HG03571 (cell line): ENCODE measurements at regions not wholly inside any gene's neighbourhood (a gene's known extent, or its start where the extent isn't known, plus 50 kb on each side); places are given as distances from the start of the nearest gene placed in this dataset.
"Not testable (repeated sequence)": the region's sequence is repeated elsewhere in the genome, so short reads cannot be mapped to it uniquely, and the experiment has no call there.

Experiments
- ATAC-seq: cut with Tn5 transposase; IDR thresholded peaks from one replicate; pipeline ENCODE4 v1.9.1; 2021; ENCODE audit not compliant: unreplicated experiment

GRCh38 chr2:53381271-53381670 lies 386.3 kb upstream of the CHAC2 start:
- no peak for ATAC-seq

GRCh38 chr2:53379547-53379946 lies 388.1 kb upstream of the CHAC2 start:
- no peak for ATAC-seq

GRCh38 chr2:53378791-53379190 lies 388.8 kb upstream of the CHAC2 start:
- ATAC-seq: no peak

- ATAC-seq: no peak
Measured at GRCh38 chr2:53373126-53373525, 394.5 kb upstream of the CHAC2 start.

- no peak for ATAC-seq
Measured at GRCh38 chr2:53366543-53366942, 401.1 kb upstream of the CHAC2 start.

DNA sequence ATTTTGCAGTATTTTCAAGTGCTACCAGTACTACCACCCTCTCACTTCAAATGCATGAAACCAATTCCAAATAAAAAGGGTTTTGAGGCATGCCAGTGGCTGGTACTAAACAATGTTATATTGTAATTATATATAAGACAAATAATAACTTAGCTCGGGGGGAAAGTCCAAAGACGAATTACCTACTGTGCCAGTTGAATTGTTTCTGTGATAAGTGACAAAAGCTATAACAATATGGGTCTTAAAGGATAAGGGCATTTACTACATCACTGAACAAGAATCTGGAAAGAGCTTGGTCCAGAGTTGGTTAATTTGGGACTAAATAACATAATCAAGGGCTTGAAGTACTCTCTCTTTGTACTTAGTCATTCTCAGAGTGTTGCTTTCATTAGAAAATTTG lies 404.7 kb upstream of the CHAC2 start:
- ATAC-seq: no peak

DNA sequence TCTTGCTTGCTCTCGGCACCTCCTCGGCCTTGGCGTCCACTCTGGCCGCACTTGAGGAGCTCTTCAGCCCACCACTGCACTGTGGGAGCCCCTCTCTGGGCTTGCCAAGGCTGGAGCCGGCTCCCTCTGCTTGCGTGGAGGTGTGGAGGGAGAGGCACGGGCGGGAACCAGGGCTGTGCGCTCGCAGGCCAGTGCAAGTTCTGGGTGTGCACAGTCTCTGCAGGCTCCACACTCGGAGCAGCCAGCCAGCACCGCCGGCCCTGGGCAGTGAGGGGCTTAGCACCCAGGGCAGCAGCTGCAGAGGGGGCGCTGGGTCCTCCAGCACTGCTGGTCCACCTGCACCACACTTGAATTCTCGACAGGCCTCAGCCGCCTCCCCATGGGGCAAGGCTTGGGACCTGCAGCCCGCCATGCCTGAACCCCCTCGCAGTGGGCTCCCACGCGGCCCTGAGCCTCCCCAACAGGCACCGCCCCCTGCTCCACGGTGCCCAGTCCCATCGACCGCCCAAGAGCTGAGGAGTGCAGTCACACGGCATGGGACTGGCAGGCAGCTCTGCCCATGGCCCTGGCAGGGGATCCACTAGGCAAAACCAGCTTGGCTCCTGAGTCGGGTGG lies 411.2 kb upstream of the CHAC2 start:
- ATAC-seq: no peak

DNA sequence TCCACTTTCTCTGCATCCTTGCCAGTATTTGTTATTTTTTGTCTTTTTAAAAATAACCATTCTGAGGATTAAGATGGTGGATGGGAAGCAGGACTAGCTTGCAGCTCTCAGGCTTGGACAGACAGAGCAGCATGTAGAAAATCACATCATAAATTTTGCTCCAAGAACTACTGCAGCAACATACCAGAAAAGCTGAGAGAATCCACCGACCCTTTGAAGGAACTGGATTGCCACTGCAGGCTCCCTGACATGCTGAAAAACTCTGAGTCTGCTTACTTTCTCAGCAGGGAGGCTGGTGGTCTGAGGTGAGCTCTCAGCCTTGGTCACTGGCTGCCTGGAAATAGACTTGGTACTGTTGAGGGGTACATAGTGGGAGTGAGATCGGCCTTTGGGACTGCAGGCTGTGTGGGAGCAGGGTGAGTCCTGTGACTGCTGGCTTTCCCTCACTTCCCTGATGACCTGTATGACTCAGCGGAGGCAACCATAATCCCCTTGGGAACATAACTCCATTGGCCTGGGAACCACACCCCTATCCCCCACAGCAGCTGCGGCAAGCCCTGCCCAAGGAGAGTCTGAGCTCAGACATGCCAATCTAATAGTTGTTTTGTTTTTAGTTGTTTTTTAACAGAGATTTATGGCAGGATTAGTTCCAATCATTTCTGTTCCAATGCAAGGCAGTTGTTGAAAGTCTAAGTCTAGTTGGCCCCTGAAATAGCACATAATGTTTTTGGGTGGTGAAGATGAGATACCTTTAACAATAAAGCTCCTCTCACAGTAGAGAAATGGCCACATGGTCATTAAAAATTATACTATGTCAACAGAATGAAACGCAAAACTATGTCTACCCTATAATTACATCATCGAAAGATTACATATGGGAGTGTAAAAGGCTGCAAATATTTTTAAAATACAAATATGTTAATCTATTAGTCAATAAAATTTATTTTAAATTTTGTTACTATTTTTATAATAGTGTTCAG lies 414.2 kb upstream of the CHAC2 start:
- ATAC-seq: no peak

DNA sequence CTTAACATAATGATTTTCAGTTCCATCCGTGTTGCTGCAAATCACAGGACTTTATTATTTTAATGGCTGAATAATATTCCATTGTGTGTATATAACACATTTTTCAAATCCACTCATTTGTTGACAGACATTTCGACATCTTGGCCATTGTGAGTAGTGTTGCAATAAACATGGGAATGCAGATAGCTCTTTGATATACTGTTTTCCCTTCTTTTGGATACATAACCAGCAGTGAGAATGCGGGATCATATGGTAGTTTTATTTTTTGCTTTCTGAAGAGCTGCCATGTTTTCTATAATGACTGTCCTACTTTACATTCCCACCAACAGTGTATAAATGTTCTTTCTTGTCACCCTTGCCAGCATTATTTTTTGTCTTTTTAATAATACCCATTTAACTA lies 420.3 kb upstream of the CHAC2 start:
- no peak for ATAC-seq

DNA sequence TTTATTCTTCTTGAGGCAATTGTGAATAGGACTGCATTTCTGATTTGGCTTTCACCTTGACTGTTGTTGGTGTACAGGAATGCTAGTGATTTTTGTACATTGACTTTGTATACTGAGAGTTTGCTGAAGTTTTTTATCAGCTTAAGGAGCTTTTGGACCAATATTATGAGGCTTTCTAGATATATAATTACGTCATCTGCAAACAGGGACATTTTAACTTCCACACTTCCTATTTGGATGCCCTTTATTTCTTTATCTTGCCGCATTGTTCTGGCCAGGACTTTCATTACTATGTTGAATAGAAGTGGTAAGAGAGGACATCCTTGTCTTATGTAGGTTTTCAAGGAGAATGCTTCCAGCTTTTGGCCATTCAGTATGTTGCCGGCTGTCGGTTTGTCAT lies 425.4 kb upstream of the CHAC2 start:
- ATAC-seq: no peak

- no peak for ATAC-seq
Measured at GRCh38 chr2:53334610-53335009, 433.0 kb upstream of the CHAC2 start.

GRCh38 chr2:53331667-53332066 lies 435.9 kb upstream of the CHAC2 start:
- no peak for ATAC-seq

DNA sequence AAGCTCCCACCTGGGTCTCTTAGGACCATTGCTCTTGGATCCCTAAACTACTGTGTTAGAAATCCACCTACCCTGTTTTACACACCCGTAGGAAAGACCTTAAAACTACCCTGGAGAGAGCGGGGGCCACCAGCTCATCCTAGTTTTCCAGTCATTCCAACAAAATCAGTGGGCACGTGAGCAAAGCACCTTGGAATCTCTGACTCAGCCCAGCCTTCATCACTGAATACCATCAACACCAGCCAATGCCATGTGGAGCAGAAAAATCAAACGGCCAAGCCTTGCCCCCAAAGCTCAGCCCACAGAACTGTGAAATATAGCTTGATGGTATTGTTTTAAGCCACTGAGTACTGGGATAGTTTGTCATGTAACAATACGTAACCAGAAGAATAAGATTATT lies 449.7 kb upstream of the CHAC2 start:
- ATAC-seq: no peak

- no peak for ATAC-seq
Measured at GRCh38 chr2:53315149-53315548, 452.5 kb upstream of the CHAC2 start.

GRCh38 chr2:53314718-53315117 lies 452.9 kb upstream of the CHAC2 start:
- no peak for ATAC-seq

DNA sequence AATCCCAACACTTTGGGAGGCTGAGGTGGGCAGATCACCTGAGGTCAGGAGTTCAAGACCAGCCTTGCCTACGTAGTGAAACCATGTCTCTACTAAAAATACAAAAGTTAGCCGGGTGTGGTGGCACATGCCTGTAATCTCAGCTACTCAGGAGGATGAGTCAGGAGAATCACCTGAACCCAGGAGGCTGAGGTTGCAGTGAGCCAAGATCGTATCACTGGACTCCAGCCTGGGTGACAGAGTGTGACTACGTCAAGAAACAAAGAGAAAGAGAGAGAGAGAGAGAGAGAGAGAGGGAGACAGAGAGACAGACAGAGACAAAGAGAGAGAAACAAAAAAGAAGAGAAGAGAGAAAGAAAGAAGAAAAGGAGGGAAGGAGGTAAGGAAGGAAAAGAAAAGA lies 454.0 kb upstream of the CHAC2 start:
- ATAC-seq: not testable (repeated sequence)

GRCh38 chr2:53312721-53313120 lies 454.9 kb upstream of the CHAC2 start:
- no peak for ATAC-seq

DNA sequence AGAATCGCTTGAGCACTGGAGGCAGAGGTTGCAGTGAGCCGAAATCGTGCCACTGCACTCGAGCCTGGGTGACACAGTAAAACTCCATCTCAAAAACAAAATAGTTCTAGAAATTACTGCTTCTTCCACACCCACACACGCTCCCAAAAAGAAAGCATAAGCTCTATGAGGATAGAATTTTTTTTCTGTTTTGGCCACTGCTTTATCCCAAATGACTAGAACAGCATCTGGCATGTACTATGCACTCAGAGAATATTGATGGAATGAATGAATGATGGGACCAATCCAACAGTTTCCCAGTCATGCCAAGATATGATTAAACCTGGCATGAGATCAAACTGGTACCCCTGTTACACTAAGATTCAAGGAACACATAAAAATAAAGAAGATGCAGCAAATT lies 455.4 kb upstream of the CHAC2 start:
- no peak for ATAC-seq

- no peak for ATAC-seq
Measured at GRCh38 chr2:53303012-53303578, 464.5 kb upstream of the CHAC2 start.

- ATAC-seq: no peak
Measured at GRCh38 chr2:53302455-53302854, 465.1 kb upstream of the CHAC2 start.

DNA sequence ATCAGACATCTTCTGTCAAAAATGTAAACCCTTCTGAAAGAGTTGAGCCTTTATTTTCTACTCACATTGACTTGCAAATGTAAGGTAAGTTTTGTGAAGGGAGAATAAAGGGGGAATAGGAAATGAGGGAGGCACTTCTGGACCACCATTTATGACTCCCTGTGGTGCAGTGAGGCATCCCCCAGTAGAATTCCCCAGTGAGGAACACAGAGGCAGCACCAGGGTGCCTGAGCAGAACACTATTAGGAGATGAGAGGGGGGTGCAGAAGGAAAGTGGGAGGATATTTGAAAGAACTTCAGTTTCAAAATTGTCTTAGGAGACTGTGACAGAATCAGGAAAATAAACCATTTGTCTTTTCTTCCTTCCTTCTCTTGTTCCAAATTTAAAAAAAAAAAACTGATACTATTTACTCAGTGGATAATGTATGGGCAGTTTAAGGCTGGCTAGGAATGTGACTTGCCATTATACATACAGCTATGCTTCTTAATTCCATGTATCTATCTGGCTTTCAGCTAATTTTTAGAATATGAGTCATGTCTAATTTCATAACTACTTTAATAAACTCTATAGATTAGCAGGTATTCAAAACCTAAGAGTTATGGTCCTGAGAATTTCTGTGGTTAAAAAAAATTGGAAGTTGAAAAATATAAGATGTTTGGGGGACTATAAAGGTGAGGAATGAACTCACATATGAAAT lies 478.1 kb upstream of the CHAC2 start:
- ATAC-seq: no peak
